ENCODE measurements at regions not wholly inside any gene's neighbourhood (a gene's known extent, or its start where the extent isn't known, plus 50 kb on each side); places are given as distances from the start of the nearest gene placed in this dataset.
A peak's percentile ranks its signal among the peaks of the same experiment; 100 is the strongest.

GRCh38 chr12:20120403-20120725, 248.0 kb upstream of the PDE3A start:
- TF ChIP-seq ZNF565 (CRISPR knock-in tag; conservative IDR thresholded peaks at IDR 0.05; ENCODE audit: low read depth): no peak
- TF ChIP-seq ZFP3 (CRISPR knock-in tag; IDR thresholded peaks at IDR 0.05): no peak
- TF ChIP-seq RARB (CRISPR knock-in tag; IDR thresholded peaks at IDR 0.05): no peak
- no peak for TF ChIP-seq SNAI2 (CRISPR knock-in tag; IDR thresholded peaks at IDR 0.05)
- no peak for TF ChIP-seq ZNF70 (CRISPR knock-in tag; IDR thresholded peaks at IDR 0.05)
- TF ChIP-seq ARNTL (CRISPR knock-in tag; IDR thresholded peaks at IDR 0.05; ENCODE audit: borderline replicate concordance, low read depth): no peak
- no peak for TF ChIP-seq ESRRG (CRISPR knock-in tag; IDR thresholded peaks at IDR 0.05)
- TF ChIP-seq TSHZ2 (CRISPR knock-in tag; IDR thresholded peaks at IDR 0.05): no peak
- TF ChIP-seq POU6F1 (CRISPR knock-in tag; IDR thresholded peaks at IDR 0.05; ENCODE audit: borderline replicate concordance, low read depth): no peak
- TF ChIP-seq CSDC2 (CRISPR knock-in tag; IDR thresholded peaks at IDR 0.05): no peak
- no peak for TF ChIP-seq CSRNP3 (CRISPR knock-in tag; IDR thresholded peaks at IDR 0.05)
- TF ChIP-seq GLIS3 (CRISPR knock-in tag; IDR thresholded peaks at IDR 0.05): no peak
- ATAC-seq: peak; percentile 30; the same call in 1 of the 3 replicates

GRCh38 chr12:20122274-20122673, 246.1 kb upstream of the PDE3A start:
- ATAC-seq: no peak
- TF ChIP-seq TSHZ2 (CRISPR knock-in tag; IDR thresholded peaks at IDR 0.05) (no peak), TOX (CRISPR knock-in tag; IDR thresholded peaks at IDR 0.05; ENCODE audit: borderline replicate concordance) (no peak), ZNF565 (CRISPR knock-in tag; conservative IDR thresholded peaks at IDR 0.05; ENCODE audit: low read depth) (no peak), ZNF70 (CRISPR knock-in tag; IDR thresholded peaks at IDR 0.05) (no peak), ZC3H10 (CRISPR knock-in tag; IDR thresholded peaks at IDR 0.05) (no peak), BACH2 (CRISPR knock-in tag; IDR thresholded peaks at IDR 0.05; ENCODE audit: borderline replicate concordance) (no peak), POU6F1 (CRISPR knock-in tag; IDR thresholded peaks at IDR 0.05; ENCODE audit: borderline replicate concordance, low read depth) (no peak), RARB (CRISPR knock-in tag; IDR thresholded peaks at IDR 0.05) (no peak)

GRCh38 chr12:20123465-20123864, 244.9 kb upstream of the PDE3A start:
- no peak for ATAC-seq
- TF ChIP-seq ZFP3 (CRISPR knock-in tag; IDR thresholded peaks at IDR 0.05) (no peak), BACH2 (CRISPR knock-in tag; IDR thresholded peaks at IDR 0.05; ENCODE audit: borderline replicate concordance) (no peak)

- peak; percentile 84 for ATAC-seq
- TF ChIP-seq CREB5 (CRISPR knock-in tag; IDR thresholded peaks at IDR 0.05; ENCODE audit: low read depth) (no peak), ISL1 (CRISPR knock-in tag; IDR thresholded peaks at IDR 0.05) (peak; percentile 32)
Observed at GRCh38 chr12:20125276-20125798, 243.0 kb upstream of the PDE3A start.

All from SK-N-SH treated with all-trans-retinoic acid at 6 μM for 48 hours (cell line).